GM21390 (cell line): ENCODE measurements at regions not wholly inside any gene's neighbourhood (a gene's known extent, or its start where the extent isn't known, plus 50 kb on each side); places are given as distances from the start of the nearest gene placed in this dataset.
"Not testable (repeated sequence)": the region's sequence is repeated elsewhere in the genome, so short reads cannot be mapped to it uniquely, and the experiment has no call there.

ENCODE experiments used
- ATAC-seq: cut with Tn5 transposase; IDR thresholded peaks from one replicate; pipeline ENCODE4 v1.9.1; 2021; ENCODE audit not compliant: unreplicated experiment

DNA sequence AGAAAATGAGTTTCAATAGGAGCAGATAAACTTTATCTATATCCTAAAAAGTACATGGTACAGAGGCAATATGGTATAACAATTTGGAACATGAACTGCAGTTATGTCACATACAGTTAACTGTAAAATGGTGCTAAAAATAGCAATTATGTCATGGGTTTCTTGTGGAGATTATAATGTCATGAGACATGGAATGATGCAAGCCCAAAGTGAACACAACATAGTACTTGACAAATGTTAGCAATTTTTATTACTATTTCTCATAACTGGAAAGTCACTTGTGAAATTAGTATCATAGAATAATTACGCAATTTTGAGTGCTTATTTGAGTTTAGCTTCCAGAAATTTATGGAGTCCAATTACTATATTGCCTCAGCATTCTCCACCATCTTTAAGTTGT is 1263.4 kb downstream of the DSC3 start:
- no peak for ATAC-seq

DNA sequence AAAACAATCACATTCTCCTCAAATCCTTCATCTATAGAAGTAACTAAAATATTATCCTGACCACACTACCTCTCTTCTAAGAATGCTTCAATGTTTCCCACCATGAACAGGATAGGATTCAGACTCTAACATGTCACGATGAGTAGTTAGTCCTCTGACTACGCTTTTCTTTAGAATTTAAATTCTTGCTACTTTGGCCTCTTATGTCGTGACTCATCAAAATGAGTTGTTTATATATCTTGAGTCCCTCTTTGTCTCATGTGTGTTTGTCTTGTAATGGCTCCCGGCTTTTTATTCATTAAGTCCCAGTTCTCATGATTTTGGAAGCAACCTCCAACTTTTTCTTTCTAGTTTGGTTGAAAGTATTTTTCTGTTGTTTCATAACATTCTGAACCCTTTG is 1289.2 kb downstream of the DSC3 start:
- ATAC-seq, result no peak

- ATAC-seq, result no peak
Measured at GRCh38 chr18:29749704-29750103, 1292.8 kb downstream of the DSC3 start.

DNA sequence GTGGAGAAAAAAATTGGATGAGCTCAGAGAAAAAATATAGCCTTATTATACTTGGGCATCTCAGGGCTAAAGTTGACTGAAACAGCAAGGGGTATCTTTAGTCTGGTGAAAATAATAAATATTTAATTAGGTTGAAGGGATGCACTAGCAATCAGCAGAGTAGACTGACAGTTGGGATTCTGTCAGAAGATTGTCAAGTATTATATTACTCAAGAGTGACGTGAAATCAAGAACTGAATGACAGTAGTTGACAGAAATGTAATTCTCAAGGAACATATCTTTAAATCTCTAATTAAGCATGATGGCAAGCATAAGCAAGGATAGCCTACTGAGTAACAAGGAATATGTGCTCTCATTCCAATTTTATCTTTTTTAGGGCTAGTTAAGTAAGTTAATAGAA is 1301.1 kb downstream of the DSC3 start:
- ATAC-seq, result no peak

DNA sequence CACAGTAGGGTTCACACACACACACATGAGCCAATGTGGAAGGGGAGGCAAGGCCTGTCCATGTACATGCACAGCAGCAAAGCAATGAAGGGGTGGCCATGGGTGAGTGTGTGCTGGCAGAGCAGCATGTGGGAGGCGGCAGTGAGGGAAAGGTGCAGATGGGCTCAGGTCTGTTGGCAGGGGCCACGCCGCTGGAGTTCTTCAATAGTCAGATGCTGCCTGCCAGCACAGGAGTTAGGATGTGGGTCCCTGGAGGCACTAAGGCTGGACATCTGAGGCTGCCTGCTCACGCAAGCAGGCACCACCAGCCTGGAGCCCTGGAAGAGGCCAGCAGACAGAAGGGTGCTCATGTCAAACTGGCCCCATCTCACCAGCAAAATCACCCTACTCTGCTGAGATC is 1304.9 kb downstream of the DSC3 start:
- no peak for ATAC-seq

DNA sequence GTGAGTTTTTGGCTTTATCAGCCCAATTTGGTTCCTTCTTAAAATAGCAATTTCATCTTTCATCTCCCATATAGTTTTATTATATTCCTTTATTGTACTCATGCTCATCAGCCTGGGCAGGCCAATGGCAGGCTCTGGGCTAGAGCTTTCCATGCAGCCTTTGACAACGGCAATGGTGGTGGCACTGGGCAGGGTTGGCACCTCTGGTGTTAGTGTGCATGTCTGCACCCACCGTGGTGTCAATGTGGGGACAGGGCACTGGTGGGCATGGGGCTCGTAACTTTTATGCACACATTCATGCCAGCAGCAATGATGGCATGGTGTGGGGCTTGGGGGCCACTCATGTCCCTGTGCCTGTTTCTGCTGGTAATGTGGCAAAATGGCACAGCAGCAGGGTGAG is 1305.4 kb downstream of the DSC3 start:
- no peak for ATAC-seq

DNA sequence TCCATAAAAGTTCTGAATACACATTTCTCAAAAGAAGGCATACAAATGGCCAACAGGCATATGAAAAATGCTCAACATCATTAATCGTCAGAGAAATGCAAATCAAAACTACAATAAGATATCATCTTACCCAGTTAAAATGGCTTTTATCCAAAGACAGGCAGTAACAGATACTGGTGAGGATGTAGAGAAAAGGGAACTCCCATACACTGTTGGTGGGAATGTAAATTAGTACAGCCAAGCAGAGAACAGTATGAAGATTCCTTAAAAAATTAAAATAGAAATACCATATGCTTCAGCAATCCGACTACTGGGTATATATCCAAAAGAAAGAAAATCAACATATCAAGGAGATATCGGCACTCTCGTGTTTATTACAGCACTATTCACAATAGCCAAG is 1312.5 kb downstream of the DSC3 start:
- no peak for ATAC-seq

DNA sequence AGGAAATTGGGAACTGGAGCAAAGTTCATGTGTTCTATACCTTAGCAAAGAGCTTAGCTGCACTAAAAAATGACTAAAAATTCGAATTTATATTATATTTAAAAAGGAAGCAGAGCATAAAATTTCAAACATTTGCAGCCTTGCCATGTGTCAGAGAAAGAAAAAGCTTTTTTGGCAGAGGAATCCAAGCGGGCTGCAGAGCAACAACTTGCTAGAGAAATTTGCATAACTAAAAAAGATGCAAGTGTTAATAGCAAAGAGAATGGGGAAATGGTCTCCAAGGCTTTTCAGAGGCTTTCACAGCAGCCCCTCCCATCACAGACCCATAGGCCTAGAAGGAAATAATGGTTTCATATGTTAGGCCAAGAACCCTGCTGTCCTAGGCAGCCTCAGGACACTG is 1315.9 kb downstream of the DSC3 start:
- ATAC-seq, result no peak

- ATAC-seq, result not testable (repeated sequence)
Measured at GRCh38 chr18:29723486-29723885, 1319.1 kb downstream of the DSC3 start.

GRCh38 chr18:29715960-29716359 is 1326.6 kb downstream of the DSC3 start:
- not testable (repeated sequence) for ATAC-seq

DNA sequence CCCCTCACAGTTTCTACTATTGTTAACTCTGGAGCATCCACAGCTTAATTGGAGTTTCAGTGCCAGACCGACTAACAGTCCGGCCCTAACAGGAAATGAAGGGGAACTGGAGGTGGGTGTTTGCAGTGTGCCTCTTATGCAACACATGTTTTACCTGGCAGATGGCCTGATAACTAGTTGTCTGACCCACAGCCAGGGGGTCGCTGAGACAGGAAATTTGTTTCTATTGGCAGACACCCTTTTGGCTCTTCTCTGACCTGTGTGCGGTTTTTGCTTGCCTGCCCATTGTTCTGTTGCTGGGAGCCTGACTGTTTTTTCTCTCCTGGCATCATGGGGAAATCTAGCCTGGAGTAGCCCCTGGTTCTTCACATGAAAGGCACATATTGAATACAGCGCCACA is 1329.8 kb downstream of the DSC3 start:
- no peak for ATAC-seq

- ATAC-seq, result no peak
Measured at GRCh38 chr18:29711932-29712331, 1330.6 kb downstream of the DSC3 start.

DNA sequence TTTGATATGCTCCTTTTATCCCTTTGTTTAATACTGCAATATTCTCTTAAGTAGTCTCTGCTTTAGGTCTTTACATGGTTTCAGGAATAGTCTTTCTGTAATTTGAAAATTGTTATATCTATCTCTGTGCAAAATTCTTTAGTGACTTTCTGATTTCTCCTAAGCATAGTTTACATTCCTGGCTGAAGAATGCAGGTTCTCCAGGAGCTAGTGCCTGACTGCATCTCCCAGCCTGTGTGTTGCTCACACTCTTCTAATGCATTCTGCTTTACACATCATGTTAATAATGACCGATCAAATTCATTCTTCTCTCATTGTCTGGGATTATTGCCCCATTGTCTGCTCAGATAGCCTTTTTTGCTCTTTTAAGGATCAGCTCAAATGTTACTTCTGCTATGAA is 1349.2 kb downstream of the DSC3 start:
- no peak for ATAC-seq

DNA sequence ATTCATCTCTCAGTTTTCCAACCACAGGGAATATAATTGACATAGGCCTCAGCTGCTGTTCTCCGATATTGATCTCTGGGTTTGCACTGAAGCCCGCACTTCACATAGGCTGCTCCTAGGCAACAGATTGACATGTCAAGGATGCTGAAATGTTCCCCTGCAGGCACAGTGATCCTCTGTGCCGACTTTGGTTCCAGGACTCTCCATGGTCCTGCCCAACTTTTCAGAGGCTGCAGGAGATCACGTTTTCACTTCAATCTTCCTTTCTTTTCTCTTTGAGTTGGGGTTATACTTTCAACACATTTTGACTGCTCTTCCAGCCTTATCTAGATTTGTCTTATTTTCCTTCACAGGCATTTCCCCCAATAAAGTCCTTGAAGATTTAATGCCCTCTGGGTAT is 1361.0 kb downstream of the DSC3 start:
- ATAC-seq, result no peak

DNA sequence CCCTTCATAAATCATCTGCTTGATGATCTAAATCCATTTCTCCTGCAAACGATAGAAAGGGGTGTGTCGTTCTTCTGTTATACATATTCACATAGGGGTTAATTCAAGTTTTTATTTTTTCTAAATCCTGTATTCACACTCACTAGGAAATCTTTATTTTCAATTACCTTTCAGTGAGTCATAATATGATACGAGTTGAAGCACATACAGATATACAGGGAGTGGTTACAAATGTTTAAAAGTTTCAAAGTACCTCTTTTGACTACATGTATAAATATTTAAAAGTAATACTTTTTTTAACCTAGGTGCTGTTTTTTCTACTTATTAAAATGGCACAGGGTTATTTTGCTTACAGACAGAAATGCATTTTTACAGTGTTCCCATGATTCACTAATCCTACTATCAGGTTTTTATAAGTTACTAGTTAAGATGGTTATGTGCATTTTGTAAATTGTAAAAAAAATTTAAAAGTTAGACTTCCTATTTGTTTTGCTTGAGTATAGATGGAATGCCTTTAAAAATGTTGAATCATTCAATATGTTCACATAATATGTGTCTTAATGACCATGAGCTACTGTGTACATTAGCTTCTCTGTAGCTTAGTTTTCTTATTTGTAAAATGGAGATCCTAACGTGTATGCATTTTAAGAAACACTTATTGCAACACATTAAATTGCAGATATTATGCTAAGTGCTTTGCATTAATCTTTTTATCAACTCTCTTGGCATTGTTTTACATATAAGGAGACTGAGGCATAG is 1378.1 kb downstream of the DSC3 start:
- ATAC-seq, result no peak

GRCh38 chr18:29661924-29662323 is 1380.6 kb downstream of the DSC3 start:
- ATAC-seq, result no peak

- no peak for ATAC-seq
Measured at GRCh38 chr18:29660777-29661176, 1381.8 kb downstream of the DSC3 start.

- no peak for ATAC-seq
Measured at GRCh38 chr18:29653671-29654215, 1388.8 kb downstream of the DSC3 start.

DNA sequence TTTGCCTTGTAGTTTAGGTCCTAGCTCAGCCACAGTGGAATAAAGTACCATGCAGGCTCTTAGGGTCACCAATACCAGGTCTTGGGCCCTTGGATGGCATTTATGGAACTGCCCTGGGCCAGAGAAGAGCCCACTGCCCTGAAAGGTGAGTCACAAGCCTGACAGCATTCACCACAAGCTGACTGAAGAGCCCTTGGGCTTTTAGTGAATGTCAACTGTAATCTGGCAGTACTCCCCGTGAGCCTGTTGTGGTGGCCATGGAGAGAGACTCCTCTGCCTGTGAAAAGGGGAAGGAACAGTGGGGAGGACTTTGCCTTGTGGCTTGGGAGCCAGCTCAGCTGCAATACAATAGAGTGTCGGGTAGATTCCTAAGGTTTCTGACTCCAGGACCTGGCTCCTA is 1389.7 kb downstream of the DSC3 start:
- no peak for ATAC-seq

GRCh38 chr18:29651122-29651680 is 1391.3 kb downstream of the DSC3 start:
- no peak for ATAC-seq

GRCh38 chr18:29648891-29649290 is 1393.7 kb downstream of the DSC3 start:
- ATAC-seq, result no peak

DNA sequence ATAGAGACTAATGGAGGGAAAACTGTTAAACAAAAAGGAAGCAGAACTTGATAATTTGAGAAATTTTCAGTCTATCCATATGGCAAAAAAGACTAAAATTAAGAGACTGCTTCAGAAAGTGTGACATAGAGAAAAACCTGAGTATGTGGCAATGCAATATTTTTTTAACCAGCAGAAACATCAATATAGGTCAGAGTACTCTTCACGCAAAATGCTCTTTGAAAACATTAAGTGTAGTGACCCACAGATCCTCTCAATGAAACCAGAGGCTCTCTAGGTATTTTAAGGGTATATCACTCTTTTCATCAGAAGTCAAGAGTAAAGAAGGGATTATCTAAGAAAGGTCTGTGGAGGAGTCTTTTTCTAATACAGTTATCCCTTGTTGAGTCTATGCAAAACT is 1394.8 kb downstream of the DSC3 start:
- no peak for ATAC-seq

DNA sequence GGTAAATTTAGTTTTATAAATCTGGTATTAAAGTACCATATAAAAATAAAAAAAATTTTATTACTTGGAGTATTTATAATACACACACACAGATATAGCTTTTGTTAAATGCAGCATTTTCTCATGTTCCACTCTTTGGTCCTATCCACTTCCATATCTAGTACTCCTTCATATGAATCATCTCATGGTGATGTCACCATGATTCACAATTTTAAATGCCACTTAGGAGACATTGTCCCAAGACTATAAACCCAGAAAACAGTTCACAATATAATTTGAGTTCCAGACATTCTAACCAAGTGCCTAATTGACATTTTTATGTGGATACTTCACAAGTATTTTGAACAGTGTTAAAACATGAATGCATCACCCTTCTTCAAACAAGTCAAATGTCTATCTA is 1398.3 kb downstream of the DSC3 start:
- no peak for ATAC-seq
